ENCODE measurements at regions not wholly inside any gene's neighbourhood (a gene's known extent, or its start where the extent isn't known, plus 50 kb on each side); places are given as distances from the start of the nearest gene placed in this dataset.

DNA sequence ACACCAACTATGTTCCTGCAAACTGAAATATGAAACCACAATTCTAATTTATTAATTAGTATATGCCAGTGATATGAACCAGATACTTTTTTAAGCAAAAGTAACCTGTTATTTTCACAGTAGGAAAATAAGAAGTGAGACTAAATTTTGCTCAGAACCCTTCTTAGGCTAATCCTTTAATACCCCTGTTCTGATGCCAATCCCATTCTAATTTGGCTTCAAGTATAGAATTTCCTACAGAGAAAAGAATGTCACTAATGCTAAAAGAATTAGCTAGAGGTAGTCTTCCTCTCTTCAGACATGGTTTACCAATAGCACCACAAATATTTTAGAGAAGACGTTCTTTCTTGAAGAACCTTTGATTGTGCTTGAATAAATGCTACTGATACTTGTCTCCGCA lies 758.4 kb downstream of the FLRT2 start:
- BruUV-seq (replicated peaks): no TSS peak
- DNase-seq (ENCODE audit: low read depth, low spot score) (no peak), FAIRE-seq (no peak)
- intact Hi-C loops (cut with micrococcal nuclease): no loop called here
- Histone ChIP-seq H2AFZ (ENCODE audit: low read depth, low read length) (no peak overlapping the region), H3K4me1 (ENCODE audit: control insufficient read depth, extremely low read depth, insufficient read depth, low read length) (no peaks in the 10 kb centered on the region), H3K4me2 (ENCODE audit: insufficient read depth, low read length) (no peak overlapping the region), H3K4me3 (replicated peaks in 1 of 3; ENCODE audit: insufficient read depth in 1 of 3, low read depth in 1 of 3, low read length in 3 of 3) (no peak overlapping the region), H3K27me3 (ENCODE audit: control insufficient read depth in 2 of 2, insufficient read depth in 2 of 2, low read length in 2 of 2) (no peaks in the 10 kb centered on the region), H3K79me2 (ENCODE audit: control insufficient read depth, insufficient read depth, low read length) (no peaks in the 10 kb centered on the region), H3K9me3 (replicated peaks; ENCODE audit: control insufficient read depth, insufficient read depth, low read length) (no peaks in the 10 kb centered on the region), H3K36me3 (ENCODE audit: control insufficient read depth in 2 of 2, extremely low read depth in 1 of 2, insufficient read depth in 2 of 2, low read length in 2 of 2) (no peaks in the 10 kb centered on the region), H3K9ac (replicated peaks; ENCODE audit: extremely low read depth, insufficient read depth, low read length) (no peak overlapping the region), H3K27ac (ENCODE audit: insufficient read depth, low read depth, low read length) (no peak overlapping the region), H4K20me1 (replicated peaks; ENCODE audit: control insufficient read depth, extremely low read depth, insufficient read depth, low read length) (no peaks in the 10 kb centered on the region), H3K9me1 (replicated peaks; ENCODE audit: control insufficient read depth, extremely low read depth, insufficient read depth, low read length) (no peaks in the 10 kb centered on the region)
- TF ChIP-seq, protein P1, sequence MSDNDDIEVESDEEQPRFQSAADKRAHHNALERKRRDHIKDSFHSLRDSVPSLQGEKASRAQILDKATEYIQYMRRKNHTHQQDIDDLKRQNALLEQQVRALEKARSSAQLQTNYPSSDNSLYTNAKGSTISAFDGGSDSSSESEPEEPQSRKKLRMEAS (IDR thresholded peaks at IDR 0.05; ENCODE audit: insufficient read depth, insufficient read length): no peak
- TF ChIP-seq JUN (IDR thresholded peaks at IDR 0.05; ENCODE audit: borderline replicate concordance, insufficient read depth, insufficient read length, low read depth) (no peak), MYC (IDR thresholded peaks at IDR 0.05; ENCODE audit: low read depth, low read length) (no peak), FOS (IDR thresholded peaks at IDR 0.05; ENCODE audit: borderline replicate concordance, insufficient read depth, low read length) (no peak), EZH2 (IDR thresholded peaks at IDR 0.05; ENCODE audit: borderline replicate concordance, low read depth, low read length, severe bottlenecking) (no peak), POLR2AphosphoS5 (IDR thresholded peaks at IDR 0.05; ENCODE audit: insufficient read depth, low read depth, low read length) (no peak), POLR2A (IDR thresholded peaks at IDR 0.05; ENCODE audit: low read depth, low read length) (no peak), GATA2 (IDR thresholded peaks at IDR 0.05; ENCODE audit: insufficient read depth, insufficient read length, low read depth, low read length) (no peak)
- TF ChIP-seq, protein P2, sequence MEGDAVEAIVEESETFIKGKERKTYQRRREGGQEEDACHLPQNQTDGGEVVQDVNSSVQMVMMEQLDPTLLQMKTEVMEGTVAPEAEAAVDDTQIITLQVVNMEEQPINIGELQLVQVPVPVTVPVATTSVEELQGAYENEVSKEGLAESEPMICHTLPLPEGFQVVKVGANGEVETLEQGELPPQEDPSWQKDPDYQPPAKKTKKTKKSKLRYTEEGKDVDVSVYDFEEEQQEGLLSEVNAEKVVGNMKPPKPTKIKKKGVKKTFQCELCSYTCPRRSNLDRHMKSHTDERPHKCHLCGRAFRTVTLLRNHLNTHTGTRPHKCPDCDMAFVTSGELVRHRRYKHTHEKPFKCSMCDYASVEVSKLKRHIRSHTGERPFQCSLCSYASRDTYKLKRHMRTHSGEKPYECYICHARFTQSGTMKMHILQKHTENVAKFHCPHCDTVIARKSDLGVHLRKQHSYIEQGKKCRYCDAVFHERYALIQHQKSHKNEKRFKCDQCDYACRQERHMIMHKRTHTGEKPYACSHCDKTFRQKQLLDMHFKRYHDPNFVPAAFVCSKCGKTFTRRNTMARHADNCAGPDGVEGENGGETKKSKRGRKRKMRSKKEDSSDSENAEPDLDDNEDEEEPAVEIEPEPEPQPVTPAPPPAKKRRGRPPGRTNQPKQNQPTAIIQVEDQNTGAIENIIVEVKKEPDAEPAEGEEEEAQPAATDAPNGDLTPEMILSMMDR (IDR thresholded peaks at IDR 0.05; ENCODE audit: extremely low read depth in 1 of 2, insufficient read depth in 1 of 2, low read depth in 1 of 2, low read length in 2 of 2): no peak
- dilution Hi-C loops (cut with MboI; ENCODE audit: extremely low pct_ligation_motif_present, low sequenced_read_pairs): no loop called here
- ChIA-PET CTCF (no interaction called here), POLR2A (no interaction called here)
